ENCODE measurements at regions not wholly inside any gene's neighbourhood (a gene's known extent, or its start where the extent isn't known, plus 50 kb on each side); places are given as distances from the start of the nearest gene placed in this dataset.
"Not testable (repeated sequence)": the region's sequence is repeated elsewhere in the genome, so short reads cannot be mapped to it uniquely, and the experiment has no call there.

DNA sequence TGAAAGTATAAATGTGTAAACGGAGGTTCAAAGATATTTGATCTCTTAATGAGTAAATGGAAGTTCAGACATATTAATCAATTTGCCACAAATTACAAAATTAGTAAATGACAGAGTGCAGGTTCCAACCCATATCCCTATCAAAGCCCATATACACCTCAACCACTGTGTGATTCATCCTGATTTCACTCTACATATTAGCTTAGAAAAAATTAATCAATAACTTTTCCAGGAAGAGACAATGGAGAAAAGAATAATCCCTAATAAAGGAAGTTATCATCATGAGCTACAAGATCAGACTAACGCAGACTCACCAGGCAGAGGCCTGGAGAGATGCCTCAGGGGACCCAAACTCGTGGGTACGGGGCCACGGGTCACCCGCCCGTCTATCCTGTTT is 2655.5 kb upstream of the DEFB115 start:
- H3K4me1 ChIP-seq (ENCODE audit: control insufficient read depth, insufficient read depth, low read length); ATAC-seq (ENCODE audit: low read depth); H2BK15ac ChIP-seq (ENCODE audit: low read depth, low read length); H4K91ac ChIP-seq (ENCODE audit: insufficient read depth, low read depth, low read length); POLR2A ChIA-PET (ENCODE audit: unreplicated experiment); in situ Hi-C loops (cut with MboI; ENCODE audit: low sequenced_read_pairs); H3K4ac ChIP-seq (ENCODE audit: low read depth, low read length); H2AK5ac ChIP-seq (ENCODE audit: low read depth, low read length); intact Hi-C loops (cut with micrococcal nuclease); DNase-seq; dilution Hi-C loops (cut with HindIII; ENCODE audit: low sequenced_read_pairs, unreplicated experiment); H3K23ac ChIP-seq (ENCODE audit: low read depth, low read length); H2AK9ac ChIP-seq (replicated peaks; ENCODE audit: low read depth, low read length, poor library complexity); H3K9me1 ChIP-seq (ENCODE audit: insufficient read depth, low read length); H3K79me1 ChIP-seq (ENCODE audit: low read depth in 1 of 2, low read length in 2 of 2); H3K18ac ChIP-seq (ENCODE audit: low read depth, low read length); H2BK20ac ChIP-seq (ENCODE audit: low read depth, low read length); H3K27me3 ChIP-seq (ENCODE audit: control insufficient read depth, insufficient read depth, low read length); H4K5ac ChIP-seq (ENCODE audit: low read depth, low read length); H3K36me3 ChIP-seq (ENCODE audit: control insufficient read depth, insufficient read depth, low read length); H3K9me3 ChIP-seq (ENCODE audit: control insufficient read depth, insufficient read depth, low read length); H4K20me1 ChIP-seq (ENCODE audit: insufficient read depth, low read length); H3K14ac ChIP-seq (replicated peaks; ENCODE audit: low read depth, low read length); CTCF ChIA-PET: not testable (repeated sequence)
- Histone ChIP-seq H3K9ac (ENCODE audit: low read depth, low read length) (peak overlapping the region; percentile 85), H4K8ac (ENCODE audit: low read depth in 2 of 2, low read length in 2 of 2) (peak overlapping the region in 1 of 2 experiments; percentile 76; a peak in 1 of 4 replicates), H3K4me2 (ENCODE audit: low read depth, low read length) (peak overlapping the region; percentile 61; the same call in 1 of the 2 replicates), H2BK5ac (ENCODE audit: low read depth, low read length, poor library complexity, severe bottlenecking) (peak overlapping the region; percentile 77), H2BK120ac (ENCODE audit: low read depth, low read length) (peak overlapping the region; percentile 34; the same call in 1 of the 2 replicates), H3K56ac (ENCODE audit: extremely low read depth, insufficient read depth, low read length) (peak overlapping the region; percentile 50; the same call in 1 of the 2 replicates), H2AFZ (replicated peaks; ENCODE audit: low read length, poor library complexity) (peak overlapping the region; percentile 94), H3K4me3 (ENCODE audit: insufficient read depth, low read depth, low read length) (peak overlapping the region; percentile 91), H3K27ac (ENCODE audit: insufficient read depth, low read length) (peak overlapping the region; percentile 75)
- no CpG with 5 or more reads among the region's 7 CpGs for WGBS, 2 experiments (ENCODE audit: extremely low coverage in 2 of 2, insufficient read length in 1 of 2)
- TSS peak; percentile 55 for BruUV-seq (replicated peaks)
